ENCODE measurements at regions not wholly inside any gene's neighbourhood (a gene's known extent, or its start where the extent isn't known, plus 50 kb on each side); places are given as distances from the start of the nearest gene placed in this dataset.

- 0% methylated on average over 2 of the region's 2 CpGs for WGBS (ENCODE audit: insufficient coverage, insufficient replicate concordance, low lambda C conversion rate, missing lambda C conversion rate)
- intact Hi-C loops (cut with micrococcal nuclease; ENCODE audit: unreplicated experiment): no loop called here
- CTCF ChIA-PET: no interaction called here
- no peak for TF ChIP-seq SREBF2 (IDR thresholded peaks at IDR 0.05; ENCODE audit: low read length)
- no peak for TF ChIP-seq ZNF24 (IDR thresholded peaks at IDR 0.05)
- no peak for TF ChIP-seq RAD21 (IDR thresholded peaks at IDR 0.05; ENCODE audit: insufficient read depth, low read depth, low read length)
- TF ChIP-seq SKIL (IDR thresholded peaks at IDR 0.05; ENCODE audit: low read depth, poor library complexity, severe bottlenecking): no peak
- TF ChIP-seq SREBF1 (IDR thresholded peaks at IDR 0.05; ENCODE audit: low read length): no peak
- TF ChIP-seq YY1 (IDR thresholded peaks at IDR 0.05; ENCODE audit: low read depth, low read length): no peak
- no peak for TF ChIP-seq PKNOX1 (IDR thresholded peaks at IDR 0.05)
- no peak for TF ChIP-seq ELK1 (IDR thresholded peaks at IDR 0.05; ENCODE audit: low read depth, low read length)
- no peak for TF ChIP-seq EZH2 (IDR thresholded peaks at IDR 0.05; ENCODE audit: borderline replicate concordance, control insufficient read depth, low read depth, low read length)
- no peak for TF ChIP-seq MEF2A (IDR thresholded peaks at IDR 0.05; ENCODE audit: insufficient read depth, low read depth, low read length)
- TF ChIP-seq HSF1 (IDR thresholded peaks at IDR 0.05; ENCODE audit: low read depth, low read length): no peak
- no peak for TF ChIP-seq IRF5 (IDR thresholded peaks at IDR 0.05; ENCODE audit: borderline replicate concordance)
- no peak for TF ChIP-seq RFX5 (IDR thresholded peaks at IDR 0.05; ENCODE audit: low read depth, low read length)
- no peak for TF ChIP-seq ZNF592 (IDR thresholded peaks at IDR 0.05)
These were observed 846.4 kb upstream of the EYS start for GRCh38 chr6:66553441-66553840.

More at GRCh38 chr6:66553441-66553840, 846.4 kb upstream of the EYS start:
- no peak overlapping the region for H3K27ac ChIP-seq (ENCODE audit: control insufficient read depth, insufficient read depth)
- SMC1A ChIA-PET (ENCODE audit: uncharacterized antibody, unreplicated experiment): no interaction called here
- H3K4me2 ChIP-seq (ENCODE audit: control insufficient read depth, insufficient read depth): no peak overlapping the region
- H4K20me1 ChIP-seq (ENCODE audit: control insufficient read depth, insufficient read depth): no peaks in the 10 kb centered on the region
- no peak for FAIRE-seq
- H3K27me3 ChIP-seq (replicated peaks in 1 of 2; ENCODE audit: control insufficient read depth in 2 of 2, insufficient read depth in 2 of 2, low read length in 1 of 2): no peaks in the 10 kb centered on the region
- H2AFZ ChIP-seq (ENCODE audit: control insufficient read depth, low read depth, low read length): no peak overlapping the region
- in situ Hi-C loops (cut with MboI): no loop called here
- H3K4me3 ChIP-seq: no peak overlapping the region
- RAD21 ChIA-PET (ENCODE audit: unreplicated experiment): no interaction called here
- POLR2A ChIA-PET: no interaction called here
- no peak for DNase-seq (ENCODE audit: low read depth, low spot score)
- no peaks in the 10 kb centered on the region for H3K36me3 ChIP-seq (ENCODE audit: control insufficient read depth in 2 of 2, insufficient read depth in 2 of 2, low read length in 1 of 2)
- H3K4me1 ChIP-seq (ENCODE audit: control insufficient read depth, insufficient read depth, low read length): no peaks in the 10 kb centered on the region
- no TSS peak for BruUV-seq (replicated peaks)
- no peak overlapping the region for H3K9ac ChIP-seq (ENCODE audit: control insufficient read depth, insufficient read depth, low read length)
- H3K79me2 ChIP-seq (ENCODE audit: control insufficient read depth, insufficient read depth, low read length): no peaks in the 10 kb centered on the region
- H3K9me3 ChIP-seq (replicated peaks; ENCODE audit: control insufficient read depth, insufficient read depth, low read length): no peaks in the 10 kb centered on the region; the same call in 2 of the 3 replicates
- ATAC-seq: no peak
